Suprapubic skin (tissue), 3 donors: ENCODE measurements at regions not wholly inside any gene's neighbourhood (a gene's known extent, or its start where the extent isn't known, plus 50 kb on each side); places are given as distances from the start of the nearest gene placed in this dataset.

ENCODE experiments used
- POLR2A ChIP-seq, 2 donors: fragments of 450-650 bp; IDR thresholded peaks; one replicate each; pipeline ENCODE4 v1.6.1; 2017; ENCODE audit warnings: antibody characterized with exemption in 2 of 2, mild to moderate bottlenecking in 2 of 2, moderate library complexity in 2 of 2
- TF ChIP-seq, protein P1 (sequence below), 2 donors: fragments of 200-600 bp in 1 of 2; fragments of 450-650 bp in 1 of 2; sonication (generic) in 1 of 2; IDR thresholded peaks; one replicate each; pipeline ENCODE4 v1.5.1; 2016 to 2019; ENCODE audit warnings: antibody characterized with exemption in 2 of 2, mild to moderate bottlenecking in 1 of 2, moderate library complexity in 1 of 2

DNA sequence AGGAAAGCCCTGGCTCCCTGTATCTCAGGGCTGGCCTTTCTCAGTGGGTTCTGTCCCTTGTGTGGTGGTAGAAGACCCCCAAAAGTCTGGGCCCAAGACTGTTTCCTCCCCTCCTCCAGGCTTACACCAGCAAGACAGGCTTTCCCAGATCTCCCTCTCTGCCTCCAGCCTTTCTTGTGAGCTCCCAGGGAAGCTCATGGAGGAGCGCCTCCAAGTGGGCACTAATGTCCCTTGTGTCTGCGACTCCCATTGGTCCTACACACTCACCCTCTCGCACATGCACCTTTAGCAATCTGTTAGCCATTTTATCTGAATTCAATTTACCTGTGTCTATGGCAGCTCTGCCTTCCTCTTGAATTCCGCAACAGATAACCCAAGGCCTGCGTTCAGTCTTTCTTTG lies 251.1 kb upstream of the CAND1 start:
- TF ChIP-seq, protein P1, sequence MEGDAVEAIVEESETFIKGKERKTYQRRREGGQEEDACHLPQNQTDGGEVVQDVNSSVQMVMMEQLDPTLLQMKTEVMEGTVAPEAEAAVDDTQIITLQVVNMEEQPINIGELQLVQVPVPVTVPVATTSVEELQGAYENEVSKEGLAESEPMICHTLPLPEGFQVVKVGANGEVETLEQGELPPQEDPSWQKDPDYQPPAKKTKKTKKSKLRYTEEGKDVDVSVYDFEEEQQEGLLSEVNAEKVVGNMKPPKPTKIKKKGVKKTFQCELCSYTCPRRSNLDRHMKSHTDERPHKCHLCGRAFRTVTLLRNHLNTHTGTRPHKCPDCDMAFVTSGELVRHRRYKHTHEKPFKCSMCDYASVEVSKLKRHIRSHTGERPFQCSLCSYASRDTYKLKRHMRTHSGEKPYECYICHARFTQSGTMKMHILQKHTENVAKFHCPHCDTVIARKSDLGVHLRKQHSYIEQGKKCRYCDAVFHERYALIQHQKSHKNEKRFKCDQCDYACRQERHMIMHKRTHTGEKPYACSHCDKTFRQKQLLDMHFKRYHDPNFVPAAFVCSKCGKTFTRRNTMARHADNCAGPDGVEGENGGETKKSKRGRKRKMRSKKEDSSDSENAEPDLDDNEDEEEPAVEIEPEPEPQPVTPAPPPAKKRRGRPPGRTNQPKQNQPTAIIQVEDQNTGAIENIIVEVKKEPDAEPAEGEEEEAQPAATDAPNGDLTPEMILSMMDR (IDR thresholded peaks at IDR 0.05) = no peak
- TF ChIP-seq POLR2A (IDR thresholded peaks at IDR 0.05) = no peak
